LNCaP clone FGC (cell line): ENCODE measurements at regions not wholly inside any gene's neighbourhood (a gene's known extent, or its start where the extent isn't known, plus 50 kb on each side); places are given as distances from the start of the nearest gene placed in this dataset.

Experiments
- DNase-seq: peaks from one replicate; pipeline ENCODE4 v3.0.0-alpha.2; 2011; ENCODE audit warnings: low read depth
- H3K4me3 ChIP-seq: 2 replicates; pipeline ENCODE4 v1.5.1; 2011; ENCODE audit warnings: mild to moderate bottlenecking, low read depth, low read length, control low read depth
- CTCF ChIP-seq: IDR thresholded peaks from 2 replicates; pipeline ENCODE4 v1.5.1; 2012; ENCODE audit warnings: mild to moderate bottlenecking; ENCODE audit not compliant: control insufficient read depth, insufficient read depth; ENCODE audit errors: extremely low read depth

GRCh38 chr5:135714126-135714894, 120.2 kb upstream of the SLC25A48 start:
- TF ChIP-seq CTCF: no peak
- no peak for DNase-seq
- no peak overlapping the region for H3K4me3 ChIP-seq

GRCh38 chr5:135713161-135713915, 121.1 kb upstream of the SLC25A48 start:
- no peak overlapping the region for H3K4me3 ChIP-seq
- TF ChIP-seq CTCF: no peak
- no peak for DNase-seq

- no peak overlapping the region for H3K4me3 ChIP-seq
- DNase-seq: no peak
- TF ChIP-seq CTCF: no peak
Measured at GRCh38 chr5:135711911-135712310, 122.6 kb upstream of the SLC25A48 start.

GRCh38 chr5:135710045-135710675, 124.3 kb upstream of the SLC25A48 start:
- DNase-seq: no peak
- no peak overlapping the region for H3K4me3 ChIP-seq
- no peak for TF ChIP-seq CTCF

GRCh38 chr5:135709208-135709575, 125.3 kb upstream of the SLC25A48 start:
- DNase-seq: no peak
- no peak for TF ChIP-seq CTCF
- no peak overlapping the region for H3K4me3 ChIP-seq

GRCh38 chr5:135708481-135709207, 125.8 kb upstream of the SLC25A48 start:
- no peak for DNase-seq
- TF ChIP-seq CTCF: no peak
- H3K4me3 ChIP-seq: no peak overlapping the region
